Right kidney (tissue), 1 donor: ENCODE measurements at regions not wholly inside any gene's neighbourhood (a gene's known extent, or its start where the extent isn't known, plus 50 kb on each side); places are given as distances from the start of the nearest gene placed in this dataset.

Experiments used
- DNase-seq: peaks from one replicate; pipeline ENCODE4 v3.0.0-alpha.2; 2016

DNA sequence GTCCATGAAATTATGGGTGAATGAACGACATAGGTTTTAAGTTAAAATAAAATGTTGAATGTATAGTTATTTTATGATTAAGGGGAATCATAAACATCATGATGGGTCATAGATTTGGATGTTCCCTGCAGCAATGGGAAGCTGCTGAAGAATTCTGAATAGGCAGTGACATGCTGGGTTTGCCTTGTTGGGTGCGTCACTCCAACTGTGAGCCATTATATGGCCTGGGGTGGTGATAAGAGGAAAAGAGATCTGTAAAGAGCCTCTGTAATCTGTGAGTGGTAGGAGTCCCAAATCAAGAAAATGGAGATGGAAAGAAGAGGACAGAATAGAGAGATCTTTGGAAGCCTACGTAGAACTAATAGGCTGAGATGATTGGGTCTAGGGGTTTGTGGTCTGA is 58.1 kb upstream of the GPR26 start:
- DNase-seq: no peak

DNA sequence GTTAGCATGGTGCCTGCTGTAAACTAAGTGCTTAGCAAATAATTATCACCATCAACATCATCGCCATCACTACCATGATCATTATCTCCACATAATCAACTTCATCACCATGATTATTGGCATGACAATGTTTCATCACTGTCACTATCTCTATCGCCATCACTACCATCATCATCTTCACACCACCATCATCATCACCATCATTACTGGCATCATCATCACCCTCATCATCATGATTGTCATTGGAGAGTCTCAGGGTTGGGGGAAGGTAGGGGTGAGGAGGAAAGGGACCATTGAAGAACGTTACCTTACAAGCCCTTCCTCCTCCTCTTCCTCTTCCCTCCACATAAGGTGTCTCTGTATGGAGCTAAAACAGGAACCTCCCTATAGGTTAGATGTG is 54.9 kb upstream of the GPR26 start:
- DNase-seq: no peak

DNA sequence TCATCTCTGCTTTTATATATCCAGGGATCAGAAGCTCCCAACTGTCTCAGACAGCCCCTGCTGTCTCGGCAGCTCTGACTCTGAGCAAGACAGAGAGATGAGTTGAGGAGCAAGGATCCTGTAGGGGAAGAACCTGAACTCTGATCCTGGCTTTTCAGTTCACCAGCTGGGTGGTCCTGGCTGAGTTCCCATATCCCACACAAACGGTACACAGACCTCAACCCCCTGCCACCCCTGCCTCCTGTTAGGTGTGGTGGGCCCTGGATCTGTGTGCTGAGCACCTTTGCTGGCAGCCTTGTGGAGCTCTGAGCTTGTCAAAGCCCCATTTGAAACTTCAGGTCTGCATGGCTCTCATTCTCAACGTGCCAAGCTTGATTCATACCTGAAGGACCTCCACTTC is 54.3 kb upstream of the GPR26 start:
- DNase-seq: no peak

DNA sequence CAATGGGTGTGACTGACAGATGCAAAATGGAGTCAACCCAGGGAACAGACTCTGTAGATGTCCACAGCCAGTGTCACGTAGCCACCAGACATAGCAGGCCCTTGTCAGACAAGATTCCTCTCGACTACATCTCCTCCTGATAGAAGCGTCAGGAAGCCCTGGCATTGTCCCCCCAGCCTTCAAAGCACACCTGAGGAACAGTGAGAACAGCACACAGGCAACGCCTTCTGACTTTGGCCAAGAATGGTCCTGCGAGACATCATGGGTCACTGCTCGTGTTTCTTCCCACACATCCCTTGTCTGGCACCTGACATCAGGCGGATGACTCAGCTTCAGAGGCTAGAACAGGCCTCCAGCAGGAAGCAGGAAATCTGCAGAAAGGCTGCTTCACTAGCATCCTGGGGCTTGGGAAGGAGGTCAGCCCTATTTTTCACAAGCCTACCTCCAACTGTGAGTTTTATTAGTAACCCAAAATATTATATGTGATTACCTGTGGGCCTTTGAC is 52.8 kb upstream of the GPR26 start:
- DNase-seq: no peak

DNA sequence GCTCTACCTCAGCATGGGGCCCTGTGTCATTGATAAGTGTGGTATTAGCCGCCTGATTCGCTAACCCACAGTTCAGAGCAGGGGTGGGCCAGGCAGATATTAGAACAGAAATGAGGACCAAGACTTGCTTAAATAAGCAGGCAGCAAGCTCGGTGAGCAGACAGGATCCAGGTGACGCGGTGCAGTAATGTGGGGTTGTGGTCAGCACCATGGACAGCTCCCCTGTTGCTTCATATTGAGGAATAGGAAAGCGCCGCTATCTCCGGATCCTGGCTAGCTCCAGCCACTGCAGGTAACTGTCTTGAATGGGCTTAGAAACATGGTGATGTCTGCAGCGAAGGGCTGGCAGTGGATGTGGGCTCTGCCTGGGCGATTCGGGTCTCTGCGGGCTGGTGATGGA is 51.3 kb upstream of the GPR26 start:
- DNase-seq: peak; percentile 41
